ENCODE measurements at regions not wholly inside any gene's neighbourhood (a gene's known extent, or its start where the extent isn't known, plus 50 kb on each side); places are given as distances from the start of the nearest gene placed in this dataset.

DNA sequence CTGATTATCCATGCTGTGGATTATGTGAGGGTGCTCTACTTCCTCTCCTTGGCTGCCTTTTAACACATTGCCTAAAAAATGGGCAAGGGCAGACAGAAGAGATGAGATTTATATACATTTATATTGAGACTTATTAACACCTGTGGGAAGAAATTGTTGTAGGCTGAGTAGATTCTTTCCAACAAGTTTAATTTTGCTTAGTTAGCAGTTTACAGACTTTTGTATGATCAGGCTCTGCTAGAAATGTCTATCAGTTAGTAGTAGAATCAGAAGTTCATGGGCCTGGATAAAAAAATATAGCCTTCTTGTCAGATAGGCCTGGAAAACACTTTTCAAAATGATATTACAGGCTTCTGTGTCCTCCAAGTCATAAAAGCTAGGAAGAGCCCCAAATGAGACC, 111.3 kb upstream of the LEF1 start:
- Histone ChIP-seq H3K27me3 (no peaks in the 10 kb centered on the region), H3K4me1 (no peaks in the 10 kb centered on the region), H3K9me3 (no peaks in the 10 kb centered on the region), H3K27ac (replicated peaks in 1 of 4) (no peak overlapping the region), H3K36me3 (no peaks in the 10 kb centered on the region), H3K4me3 (no peak overlapping the region)
- intact Hi-C loops (cut with DNase I), result no loop called here
- TF ChIP-seq EP300 (IDR thresholded peaks at IDR 0.05) (no peak), POLR2A (IDR thresholded peaks at IDR 0.05; ENCODE audit: low read depth) (no peak), POLR2AphosphoS5 (IDR thresholded peaks at IDR 0.05) (no peak)
- TF ChIP-seq, protein P1, sequence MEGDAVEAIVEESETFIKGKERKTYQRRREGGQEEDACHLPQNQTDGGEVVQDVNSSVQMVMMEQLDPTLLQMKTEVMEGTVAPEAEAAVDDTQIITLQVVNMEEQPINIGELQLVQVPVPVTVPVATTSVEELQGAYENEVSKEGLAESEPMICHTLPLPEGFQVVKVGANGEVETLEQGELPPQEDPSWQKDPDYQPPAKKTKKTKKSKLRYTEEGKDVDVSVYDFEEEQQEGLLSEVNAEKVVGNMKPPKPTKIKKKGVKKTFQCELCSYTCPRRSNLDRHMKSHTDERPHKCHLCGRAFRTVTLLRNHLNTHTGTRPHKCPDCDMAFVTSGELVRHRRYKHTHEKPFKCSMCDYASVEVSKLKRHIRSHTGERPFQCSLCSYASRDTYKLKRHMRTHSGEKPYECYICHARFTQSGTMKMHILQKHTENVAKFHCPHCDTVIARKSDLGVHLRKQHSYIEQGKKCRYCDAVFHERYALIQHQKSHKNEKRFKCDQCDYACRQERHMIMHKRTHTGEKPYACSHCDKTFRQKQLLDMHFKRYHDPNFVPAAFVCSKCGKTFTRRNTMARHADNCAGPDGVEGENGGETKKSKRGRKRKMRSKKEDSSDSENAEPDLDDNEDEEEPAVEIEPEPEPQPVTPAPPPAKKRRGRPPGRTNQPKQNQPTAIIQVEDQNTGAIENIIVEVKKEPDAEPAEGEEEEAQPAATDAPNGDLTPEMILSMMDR (IDR thresholded peaks at IDR 0.05), result no peak
- no peak for DNase-seq (ENCODE audit: extremely low spot score)

DNA sequence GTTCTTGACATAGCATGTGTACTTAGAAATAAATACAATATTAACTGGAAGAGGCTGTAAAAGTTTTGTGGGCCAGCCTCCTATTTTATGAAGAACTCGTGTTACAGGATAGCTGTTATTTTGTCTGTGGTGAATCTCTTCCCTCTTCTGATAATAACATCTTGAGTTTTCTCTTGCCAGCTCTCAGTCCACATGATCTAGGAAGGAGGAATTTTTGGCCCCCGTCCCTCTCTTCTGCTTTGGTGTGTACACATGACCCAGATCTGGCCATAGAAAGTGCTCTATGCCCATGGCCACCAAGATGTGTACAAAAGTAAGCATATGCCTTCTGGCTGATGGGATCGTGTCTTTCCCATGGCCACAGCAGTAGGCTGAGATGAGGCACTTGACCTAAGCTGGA, 108.0 kb upstream of the LEF1 start:
- TF ChIP-seq, protein P1 (IDR thresholded peaks at IDR 0.05), result no peak
- TF ChIP-seq POLR2A (IDR thresholded peaks at IDR 0.05; ENCODE audit: low read depth) (no peak), POLR2AphosphoS5 (IDR thresholded peaks at IDR 0.05) (no peak), EP300 (IDR thresholded peaks at IDR 0.05) (no peak)
- no peak overlapping the region for H3K4me3 ChIP-seq
- H3K36me3 ChIP-seq, result no peaks in the 10 kb centered on the region
- 93% methylated on average over 3 of the region's 3 CpGs for WGBS
- DNase-seq (ENCODE audit: extremely low spot score), result no peak
- no peak overlapping the region for H3K27ac ChIP-seq (replicated peaks in 1 of 4)
- no peaks in the 10 kb centered on the region for H3K4me1 ChIP-seq
- H3K27me3 ChIP-seq, result no peaks in the 10 kb centered on the region
- intact Hi-C loops (cut with DNase I), result no loop called here
- no peaks in the 10 kb centered on the region for H3K9me3 ChIP-seq

DNA sequence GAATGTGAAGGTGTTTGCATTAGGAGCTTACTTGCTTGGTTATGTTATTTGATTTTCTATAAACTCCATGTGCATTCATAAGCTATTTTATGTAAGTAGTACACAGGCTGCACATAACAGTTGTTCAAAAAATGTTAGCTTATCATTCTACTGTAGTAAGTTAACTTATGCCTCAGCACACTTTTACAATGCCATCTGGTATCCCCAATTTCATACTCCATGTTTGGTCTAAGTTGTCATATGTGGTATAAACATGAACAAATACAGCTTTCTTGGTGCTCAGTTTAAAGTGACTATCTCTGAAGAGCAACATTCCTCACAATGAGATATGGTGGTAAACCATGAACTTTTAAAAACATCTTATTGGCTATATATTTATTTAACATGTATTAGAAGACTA, 104.3 kb upstream of the LEF1 start:
- Histone ChIP-seq H3K27me3 (no peaks in the 10 kb centered on the region), H3K27ac (replicated peaks in 1 of 4) (no peak overlapping the region), H3K9me3 (no peaks in the 10 kb centered on the region), H3K4me3 (no peak overlapping the region), H3K36me3 (no peaks in the 10 kb centered on the region), H3K4me1 (no peaks in the 10 kb centered on the region)
- intact Hi-C loops (cut with DNase I), result no loop called here
- TF ChIP-seq, protein P1 (IDR thresholded peaks at IDR 0.05), result no peak
- no peak for TF ChIP-seq EP300 (IDR thresholded peaks at IDR 0.05)
- TF ChIP-seq POLR2AphosphoS5 (IDR thresholded peaks at IDR 0.05), result no peak
- TF ChIP-seq POLR2A (IDR thresholded peaks at IDR 0.05; ENCODE audit: low read depth), result no peak
- no peak for DNase-seq (ENCODE audit: extremely low spot score)

DNA sequence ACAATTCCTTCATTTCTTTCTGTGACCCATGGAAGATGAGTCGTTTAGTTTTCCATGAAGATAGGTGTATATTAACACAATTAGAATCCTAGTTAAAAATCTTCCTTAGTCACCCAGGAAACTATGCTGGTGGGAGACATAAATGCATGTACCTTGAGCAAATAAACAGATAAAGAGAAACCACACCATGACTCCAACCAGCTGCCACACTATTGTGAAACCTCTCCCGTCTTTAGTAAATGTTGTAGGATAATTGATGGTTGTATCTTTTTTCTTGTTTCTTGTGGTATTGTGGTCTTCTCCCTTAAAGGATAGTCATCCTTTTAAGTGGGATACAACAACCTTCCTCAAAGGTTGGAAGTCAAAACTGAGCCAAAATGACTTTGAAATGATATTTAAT, 103.8 kb upstream of the LEF1 start:
- Histone ChIP-seq H3K27ac (replicated peaks in 1 of 4) (no peak overlapping the region), H3K4me3 (no peak overlapping the region), H3K27me3 (no peaks in the 10 kb centered on the region), H3K36me3 (no peaks in the 10 kb centered on the region), H3K9me3 (no peaks in the 10 kb centered on the region), H3K4me1 (no peaks in the 10 kb centered on the region)
- no peak for DNase-seq (ENCODE audit: extremely low spot score)
- intact Hi-C loops (cut with DNase I), result no loop called here
- TF ChIP-seq POLR2AphosphoS5 (IDR thresholded peaks at IDR 0.05), result no peak
- no peak for TF ChIP-seq POLR2A (IDR thresholded peaks at IDR 0.05; ENCODE audit: low read depth)
- TF ChIP-seq EP300 (IDR thresholded peaks at IDR 0.05), result no peak
- TF ChIP-seq, protein P1 (IDR thresholded peaks at IDR 0.05), result no peak
- 66% methylated on average over 2 of the region's 2 CpGs for whole genome bisulfite sequencing

- H3K9me3 ChIP-seq, result no peaks in the 10 kb centered on the region
- no peak for DNase-seq (ENCODE audit: extremely low spot score)
- H3K4me3 ChIP-seq, result no peak overlapping the region
- no peaks in the 10 kb centered on the region for H3K4me1 ChIP-seq
- 71% methylated on average over 3 of the region's 3 CpGs for WGBS
- intact Hi-C loops (cut with DNase I), result no loop called here
- TF ChIP-seq POLR2AphosphoS5 (IDR thresholded peaks at IDR 0.05) (no peak), POLR2A (IDR thresholded peaks at IDR 0.05; ENCODE audit: low read depth) (no peak), EP300 (IDR thresholded peaks at IDR 0.05) (no peak)
- TF ChIP-seq, protein P1 (IDR thresholded peaks at IDR 0.05), result no peak
- H3K36me3 ChIP-seq, result no peaks in the 10 kb centered on the region
- H3K27ac ChIP-seq (replicated peaks in 1 of 4), result no peak overlapping the region
- H3K27me3 ChIP-seq, result no peaks in the 10 kb centered on the region
Observed at GRCh38 chr4:108272046-108272445, 103.3 kb upstream of the LEF1 start.

Measured in esophagus muscularis mucosa (tissue), 4 donors.